ENCODE measurements at regions not wholly inside any gene's neighbourhood (a gene's known extent, or its start where the extent isn't known, plus 50 kb on each side); places are given as distances from the start of the nearest gene placed in this dataset.

DNA sequence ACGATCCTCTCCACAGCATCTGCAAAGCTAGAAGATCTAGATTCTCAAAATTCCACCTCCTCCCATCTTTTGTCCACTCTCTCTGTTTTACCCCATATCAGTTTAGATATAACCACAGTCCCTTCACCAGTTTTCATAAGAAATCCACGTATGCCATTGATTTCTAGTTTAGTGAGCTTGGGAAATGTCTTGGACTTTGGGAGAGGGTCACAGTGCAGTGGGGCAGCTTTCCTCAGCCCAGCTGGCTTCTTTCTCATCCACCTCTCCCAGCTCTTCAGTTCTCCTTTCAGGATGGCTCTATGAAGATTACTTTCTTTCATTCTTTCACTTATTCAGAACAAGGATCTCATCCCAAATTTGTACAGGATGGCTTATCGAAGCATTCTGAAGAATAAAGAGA is 203.9 kb upstream of the ADCY2 start:
- TF ChIP-seq, protein P1, sequence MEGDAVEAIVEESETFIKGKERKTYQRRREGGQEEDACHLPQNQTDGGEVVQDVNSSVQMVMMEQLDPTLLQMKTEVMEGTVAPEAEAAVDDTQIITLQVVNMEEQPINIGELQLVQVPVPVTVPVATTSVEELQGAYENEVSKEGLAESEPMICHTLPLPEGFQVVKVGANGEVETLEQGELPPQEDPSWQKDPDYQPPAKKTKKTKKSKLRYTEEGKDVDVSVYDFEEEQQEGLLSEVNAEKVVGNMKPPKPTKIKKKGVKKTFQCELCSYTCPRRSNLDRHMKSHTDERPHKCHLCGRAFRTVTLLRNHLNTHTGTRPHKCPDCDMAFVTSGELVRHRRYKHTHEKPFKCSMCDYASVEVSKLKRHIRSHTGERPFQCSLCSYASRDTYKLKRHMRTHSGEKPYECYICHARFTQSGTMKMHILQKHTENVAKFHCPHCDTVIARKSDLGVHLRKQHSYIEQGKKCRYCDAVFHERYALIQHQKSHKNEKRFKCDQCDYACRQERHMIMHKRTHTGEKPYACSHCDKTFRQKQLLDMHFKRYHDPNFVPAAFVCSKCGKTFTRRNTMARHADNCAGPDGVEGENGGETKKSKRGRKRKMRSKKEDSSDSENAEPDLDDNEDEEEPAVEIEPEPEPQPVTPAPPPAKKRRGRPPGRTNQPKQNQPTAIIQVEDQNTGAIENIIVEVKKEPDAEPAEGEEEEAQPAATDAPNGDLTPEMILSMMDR (conservative IDR thresholded peaks at IDR 0.05), result no peak
- no peak overlapping the region for H3K4me3 Mint-ChIP-seq
- peaks cover 1% of the 10 kb centered on the region for H3K4me1 Mint-ChIP-seq
- 92 to 93% methylated on average over 2 to 3 of the region's 3 CpGs for WGBS, 2 experiments (ENCODE audit: insufficient coverage in 1 of 2, insufficient read length in 1 of 2)
- DNase-seq, result no peak
- H3K36me3 Mint-ChIP-seq (ENCODE audit: low read depth), result no peaks in the 10 kb centered on the region
- no peaks in the 10 kb centered on the region for H3K27me3 ChIP-seq (ENCODE audit: control insufficient read depth, insufficient read depth, low read length, poor library complexity, severe bottlenecking)
- H3K9me3 Mint-ChIP-seq, result peaks cover 4% of the 10 kb centered on the region
- H3K27me3 Mint-ChIP-seq (ENCODE audit: insufficient read depth), result no peaks in the 10 kb centered on the region
- no peak overlapping the region for H3K4me3 ChIP-seq (ENCODE audit: low read length)
- no peak overlapping the region for H3K27ac Mint-ChIP-seq
- H3K9me3 ChIP-seq (ENCODE audit: control insufficient read depth, low read length), result no peaks in the 10 kb centered on the region
- no peaks in the 10 kb centered on the region for H3K4me1 ChIP-seq (ENCODE audit: control insufficient read depth, insufficient read depth, low read length)
- H3K9ac ChIP-seq (ENCODE audit: extremely low read depth, low read length, poor library complexity, severe bottlenecking), result no peak overlapping the region
- no peaks in the 10 kb centered on the region for H3K36me3 ChIP-seq (ENCODE audit: control insufficient read depth, insufficient read depth, low read length)
- no peak overlapping the region for H3K27ac ChIP-seq (ENCODE audit: low read depth, low read length)

DNA sequence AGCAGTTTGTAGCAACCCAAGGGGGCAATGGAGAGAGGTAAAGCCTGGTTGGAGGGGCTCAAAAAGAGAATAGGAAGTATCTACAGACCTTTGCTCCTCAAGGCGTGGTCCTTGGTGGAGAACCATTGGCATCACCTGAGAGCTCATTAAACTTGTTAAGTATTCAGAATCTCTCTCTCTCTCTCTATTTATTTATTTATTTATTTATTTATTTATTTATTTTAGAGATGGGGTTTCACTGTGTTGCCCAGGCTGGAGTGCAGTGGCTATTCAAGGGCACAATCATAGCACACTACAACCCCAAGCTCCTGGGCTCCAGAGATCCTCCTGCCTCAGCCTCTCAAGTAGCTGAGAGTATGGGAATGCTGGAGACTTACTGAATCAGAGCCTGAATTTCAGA is 193.1 kb upstream of the ADCY2 start:
- no peaks in the 10 kb centered on the region for H3K36me3 Mint-ChIP-seq (ENCODE audit: low read depth)
- H3K4me1 Mint-ChIP-seq, result no peaks in the 10 kb centered on the region
- no peak for DNase-seq
- H3K4me3 ChIP-seq (ENCODE audit: low read length), result no peak overlapping the region
- H3K27me3 Mint-ChIP-seq (ENCODE audit: insufficient read depth), result no peaks in the 10 kb centered on the region
- no peaks in the 10 kb centered on the region for H3K4me1 ChIP-seq (ENCODE audit: control insufficient read depth, insufficient read depth, low read length)
- H3K4me3 Mint-ChIP-seq, result no peak overlapping the region
- WGBS, 2 experiments (ENCODE audit: insufficient coverage in 1 of 2, insufficient read length in 1 of 2), result 83 to 94% methylated on average over 1 of the region's 1 CpG
- no peak overlapping the region for H3K27ac Mint-ChIP-seq
- H3K9ac ChIP-seq (ENCODE audit: extremely low read depth, low read length, poor library complexity, severe bottlenecking), result no peak overlapping the region
- H3K9me3 ChIP-seq (ENCODE audit: control insufficient read depth, low read length), result peaks cover 7% of the 10 kb centered on the region
- H3K36me3 ChIP-seq (ENCODE audit: control insufficient read depth, insufficient read depth, low read length), result no peaks in the 10 kb centered on the region
- H3K27ac ChIP-seq (ENCODE audit: low read depth, low read length), result no peak overlapping the region
- H3K9me3 Mint-ChIP-seq, result peaks cover 11% of the 10 kb centered on the region
- no peaks in the 10 kb centered on the region for H3K27me3 ChIP-seq (ENCODE audit: control insufficient read depth, insufficient read depth, low read length, poor library complexity, severe bottlenecking)
- TF ChIP-seq, protein P1 (conservative IDR thresholded peaks at IDR 0.05), result no peak

DNA sequence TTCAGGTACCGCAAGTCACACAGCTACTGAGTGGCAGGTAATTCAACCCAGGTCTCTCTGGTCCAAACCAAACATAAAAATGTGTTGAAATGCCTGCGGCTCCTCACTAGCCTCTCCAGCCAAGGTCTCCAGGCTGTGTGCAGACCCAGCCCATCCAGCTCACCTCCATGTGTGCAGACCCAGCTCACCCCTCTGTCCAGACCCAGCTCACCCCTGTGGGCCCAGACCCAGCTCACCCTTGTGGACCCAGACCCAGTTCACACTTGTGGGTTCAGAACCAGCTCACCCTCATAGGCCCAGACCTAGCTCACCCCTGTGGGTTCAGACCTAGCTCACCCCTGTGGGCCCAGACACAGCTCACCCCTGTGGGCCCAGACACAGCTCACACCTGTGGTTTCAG is 188.0 kb upstream of the ADCY2 start:
- no peak for DNase-seq
- Histone ChIP-seq H3K4me1 (ENCODE audit: control insufficient read depth, insufficient read depth, low read length) (no peaks in the 10 kb centered on the region), H3K36me3 (ENCODE audit: control insufficient read depth, insufficient read depth, low read length) (no peaks in the 10 kb centered on the region), H3K27me3 (ENCODE audit: control insufficient read depth, insufficient read depth, low read length, poor library complexity, severe bottlenecking) (no peaks in the 10 kb centered on the region), H3K9ac (ENCODE audit: extremely low read depth, low read length, poor library complexity, severe bottlenecking) (no peak overlapping the region), H3K9me3 (ENCODE audit: control insufficient read depth, low read length) (no peaks in the 10 kb centered on the region), H3K27ac (ENCODE audit: low read depth, low read length) (no peak overlapping the region), H3K4me3 (ENCODE audit: low read length) (no peak overlapping the region)
- Mint-ChIP-seq H3K9me3 (no peaks in the 10 kb centered on the region), H3K27ac (no peak overlapping the region), H3K4me1 (peaks cover 5% of the 10 kb centered on the region), H3K4me3 (no peak overlapping the region), H3K27me3 (ENCODE audit: insufficient read depth) (no peaks in the 10 kb centered on the region), H3K36me3 (ENCODE audit: low read depth) (no peaks in the 10 kb centered on the region)
- 83 to 96% methylated on average over 1 to 2 of the region's 2 CpGs for WGBS, 2 experiments (ENCODE audit: insufficient coverage in 1 of 2, insufficient read length in 1 of 2)
- TF ChIP-seq, protein P1 (conservative IDR thresholded peaks at IDR 0.05), result no peak

Data from endodermal cell (in vitro differentiated cells).